IPS-20b (cell line): ENCODE measurements at regions not wholly inside any gene's neighbourhood (a gene's known extent, or its start where the extent isn't known, plus 50 kb on each side); places are given as distances from the start of the nearest gene placed in this dataset.

ENCODE experiments used
- H3K27ac ChIP-seq: one replicate; pipeline ENCODE4 v1.5.1; 2013; ENCODE audit warnings: low read length
- H3K27me3 ChIP-seq: 2 replicates; pipeline ENCODE4 v1.6.1; 2013; ENCODE audit warnings: mild to moderate bottlenecking, low read length, inconsistent platforms; ENCODE audit not compliant: insufficient read depth
- H3K36me3 ChIP-seq: 2 replicates; pipeline ENCODE4 v1.6.1; 2013; ENCODE audit warnings: low read depth, mild to moderate bottlenecking, inconsistent platforms, low read length, moderate library complexity; ENCODE audit not compliant: insufficient read depth
- H3K4me1 ChIP-seq: 2 replicates; pipeline ENCODE4 v1.6.1; 2013; ENCODE audit warnings: mild to moderate bottlenecking, control low read depth, inconsistent platforms, low read length, moderate library complexity; ENCODE audit not compliant: insufficient read depth
- H3K4me3 ChIP-seq: 2 replicates; pipeline ENCODE4 v1.5.1; 2013; ENCODE audit warnings: mild to moderate bottlenecking, low read length, inconsistent platforms
- H3K9ac ChIP-seq: 2 replicates; pipeline ENCODE4 v1.6.1; 2013; ENCODE audit warnings: low read depth, mild to moderate bottlenecking, inconsistent platforms, low read length, moderate library complexity
- H3K9me3 ChIP-seq: 2 replicates; pipeline ENCODE4 v1.6.1; 2013; ENCODE audit warnings: mild to moderate bottlenecking, low read depth, low read length, inconsistent platforms; ENCODE audit not compliant: insufficient read depth

DNA sequence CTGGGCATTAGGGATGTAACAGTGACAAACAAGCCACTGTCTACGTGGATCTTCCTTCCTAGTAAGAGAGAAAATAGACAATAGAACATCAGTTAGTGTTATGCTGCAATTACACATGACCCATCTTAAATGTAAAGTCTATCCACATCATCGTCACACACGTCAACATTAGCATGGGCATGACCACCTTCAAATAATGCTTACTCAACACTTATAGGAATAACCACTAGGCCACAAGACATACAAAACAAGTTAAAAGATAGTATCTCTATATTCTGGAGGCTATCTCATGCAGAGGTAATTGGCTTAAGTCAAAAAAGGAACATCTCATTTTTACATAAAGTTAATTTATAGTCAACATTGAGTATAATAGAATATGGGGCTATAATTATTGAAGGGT is 156.5 kb downstream of the MOXD1 start:
- H3K36me3 ChIP-seq = no peaks in the 10 kb centered on the region
- H3K4me1 ChIP-seq = no peaks in the 10 kb centered on the region
- H3K27me3 ChIP-seq = no peaks in the 10 kb centered on the region
- H3K27ac ChIP-seq = no peak overlapping the region
- H3K9me3 ChIP-seq = no peaks in the 10 kb centered on the region
- no peak overlapping the region for H3K4me3 ChIP-seq
- H3K9ac ChIP-seq = no peak overlapping the region

DNA sequence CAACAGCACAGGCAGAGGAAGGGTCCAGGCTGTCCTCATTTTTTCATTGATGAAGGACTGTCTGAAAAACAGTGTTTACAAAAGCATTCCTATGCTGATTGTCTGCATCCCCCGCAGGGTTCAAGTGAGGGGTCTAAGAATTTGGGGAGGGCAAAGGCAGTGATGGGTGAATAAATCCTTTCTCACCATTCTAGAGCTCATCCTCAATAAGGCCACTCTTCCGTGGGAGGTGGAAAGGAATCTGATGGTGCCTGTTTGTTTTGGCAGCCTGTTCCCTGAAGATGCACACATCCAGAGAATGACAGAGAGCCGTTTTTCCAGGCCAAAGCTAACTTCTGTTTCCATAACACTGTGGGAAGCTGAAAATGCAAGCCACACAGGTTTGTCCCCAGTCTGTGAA is 164.5 kb downstream of the MOXD1 start:
- H3K27ac ChIP-seq = no peak overlapping the region

DNA sequence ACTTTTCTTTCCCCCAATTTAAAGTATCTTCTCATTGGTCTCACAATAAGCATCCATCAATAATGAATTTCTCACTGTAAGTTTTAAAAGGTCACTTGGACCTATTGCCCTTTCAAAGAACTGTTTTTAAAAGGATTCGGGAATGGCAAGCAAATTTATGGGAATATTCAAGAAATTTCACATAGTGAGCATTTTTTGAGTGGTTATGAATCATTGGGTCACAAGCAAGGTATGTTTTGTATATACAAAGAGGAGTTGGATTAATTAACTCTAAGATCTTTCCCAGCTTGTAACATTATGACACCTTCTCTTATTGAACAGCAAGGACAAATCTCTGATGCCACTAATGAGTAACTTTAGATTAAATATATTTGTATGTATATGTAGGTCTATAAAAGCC is 165.0 kb downstream of the MOXD1 start:
- no peaks in the 10 kb centered on the region for H3K9me3 ChIP-seq
- H3K4me1 ChIP-seq = peaks cover 10% of the 10 kb centered on the region; the same call in 1 of the 2 replicates
- H3K9ac ChIP-seq = no peak overlapping the region
- no peaks in the 10 kb centered on the region for H3K36me3 ChIP-seq
- no peak overlapping the region for H3K4me3 ChIP-seq
- no peak overlapping the region for H3K27ac ChIP-seq
- H3K27me3 ChIP-seq = no peaks in the 10 kb centered on the region

More for the DNA sequence above, 164.5 kb downstream of the MOXD1 start:
- Histone ChIP-seq H3K36me3 (no peaks in the 10 kb centered on the region), H3K4me3 (no peak overlapping the region), H3K4me1 (peaks cover 10% of the 10 kb centered on the region; the same call in 1 of the 2 replicates), H3K27me3 (no peaks in the 10 kb centered on the region), H3K9ac (no peak overlapping the region), H3K9me3 (no peaks in the 10 kb centered on the region)

DNA sequence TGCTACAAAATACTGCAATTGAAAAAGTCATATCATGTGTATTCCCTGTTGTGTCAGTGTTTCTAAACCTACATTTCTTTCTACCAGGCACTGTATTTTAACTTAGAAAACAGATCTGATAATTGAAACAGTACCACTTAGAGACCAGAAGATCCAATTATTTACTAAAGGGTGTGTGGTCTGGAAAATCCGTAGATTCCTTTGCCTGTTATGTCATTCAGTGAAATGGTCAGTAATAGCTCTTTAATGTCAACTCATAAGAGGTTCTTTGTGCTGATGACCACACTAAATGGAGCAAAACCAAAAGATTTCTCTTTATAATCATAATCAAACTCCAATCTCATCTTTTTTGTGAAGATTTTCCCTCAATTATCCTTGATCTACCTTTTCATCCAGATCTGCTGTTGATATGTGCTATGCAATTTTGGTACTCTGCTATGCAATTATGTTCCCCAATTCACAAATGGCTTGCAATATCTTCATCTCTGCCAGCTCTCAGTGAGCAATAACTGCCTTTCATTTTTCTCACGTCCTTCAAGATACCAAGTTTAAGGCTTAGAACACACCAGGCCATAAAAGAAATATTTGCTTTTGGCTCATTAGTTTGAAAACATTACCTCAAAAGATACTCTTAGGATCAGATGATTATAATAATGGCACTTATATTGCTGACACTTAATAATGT is 165.5 kb downstream of the MOXD1 start:
- H3K27ac ChIP-seq = no peak overlapping the region

DNA sequence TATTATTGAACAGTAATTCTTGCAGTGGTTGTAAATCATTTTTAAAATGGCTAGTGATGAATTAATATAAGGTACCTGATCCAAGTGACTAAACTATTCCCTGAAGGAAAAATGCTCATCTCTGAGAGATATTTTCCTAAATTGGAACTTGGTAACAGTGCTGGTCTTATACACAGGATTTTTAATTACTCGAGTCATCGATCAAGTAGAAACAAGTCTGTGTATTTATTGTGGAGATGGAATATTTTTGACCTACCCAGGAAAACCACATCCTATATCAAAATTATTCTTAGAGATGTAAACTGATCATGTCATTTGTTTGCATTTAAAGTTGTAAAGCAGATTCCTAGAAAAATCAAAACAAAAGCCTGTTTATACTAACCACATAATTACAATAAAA is 166.9 kb downstream of the MOXD1 start:
- H3K9me3 ChIP-seq = no peaks in the 10 kb centered on the region
- H3K4me1 ChIP-seq = peaks cover 10% of the 10 kb centered on the region; the same call in 1 of the 2 replicates
- no peak overlapping the region for H3K27ac ChIP-seq
- H3K4me3 ChIP-seq = no peak overlapping the region
- no peaks in the 10 kb centered on the region for H3K36me3 ChIP-seq
- H3K27me3 ChIP-seq = no peaks in the 10 kb centered on the region
- no peak overlapping the region for H3K9ac ChIP-seq

More for the DNA sequence above, 165.5 kb downstream of the MOXD1 start:
- Histone ChIP-seq H3K27me3 (no peaks in the 10 kb centered on the region), H3K9ac (no peak overlapping the region), H3K4me1 (peaks cover 10% of the 10 kb centered on the region; the same call in 1 of the 2 replicates), H3K9me3 (no peaks in the 10 kb centered on the region), H3K4me3 (no peak overlapping the region), H3K36me3 (no peaks in the 10 kb centered on the region)

DNA sequence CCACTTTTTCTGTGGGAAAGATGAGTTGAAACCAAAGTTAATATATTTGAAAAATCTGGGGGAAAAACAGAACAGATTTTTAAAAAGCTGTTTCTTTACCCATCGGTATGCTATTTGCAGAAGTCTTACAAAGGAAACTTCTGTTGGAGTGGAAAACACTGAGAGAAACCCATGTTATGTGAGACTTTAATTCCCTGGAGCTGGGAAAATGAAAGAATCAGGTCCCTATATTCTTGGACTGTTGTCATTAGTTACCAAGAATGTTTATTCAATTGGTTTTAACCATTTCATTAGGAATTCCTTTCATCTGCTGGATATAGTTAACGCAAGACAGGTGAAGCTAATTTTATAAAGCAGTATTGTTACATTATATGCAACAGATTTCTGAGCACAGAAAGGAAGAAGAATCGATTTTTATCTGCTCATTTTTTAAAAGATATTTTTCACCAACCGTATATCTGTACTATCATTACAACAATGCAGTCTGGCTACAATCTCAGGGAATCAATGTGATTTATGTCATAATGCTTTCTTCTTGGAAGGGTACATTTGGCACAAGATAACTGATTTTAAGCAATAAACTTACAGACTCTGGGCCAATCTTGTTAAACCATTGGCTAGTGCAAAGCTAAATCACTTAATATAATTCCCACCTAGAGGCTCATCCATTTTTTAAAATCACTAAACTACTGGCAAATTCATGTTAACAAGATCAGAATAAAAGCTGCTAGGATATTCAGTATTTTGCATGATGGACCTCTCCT is 170.0 kb downstream of the MOXD1 start:
- Histone ChIP-seq H3K27me3 (no peaks in the 10 kb centered on the region), H3K36me3 (no peaks in the 10 kb centered on the region), H3K27ac (no peak overlapping the region), H3K4me3 (no peak overlapping the region), H3K9me3 (peaks cover 3% of the 10 kb centered on the region; the same call in 1 of the 2 replicates), H3K4me1 (peaks cover 3% of the 10 kb centered on the region; the same call in 1 of the 2 replicates), H3K9ac (no peak overlapping the region)

DNA sequence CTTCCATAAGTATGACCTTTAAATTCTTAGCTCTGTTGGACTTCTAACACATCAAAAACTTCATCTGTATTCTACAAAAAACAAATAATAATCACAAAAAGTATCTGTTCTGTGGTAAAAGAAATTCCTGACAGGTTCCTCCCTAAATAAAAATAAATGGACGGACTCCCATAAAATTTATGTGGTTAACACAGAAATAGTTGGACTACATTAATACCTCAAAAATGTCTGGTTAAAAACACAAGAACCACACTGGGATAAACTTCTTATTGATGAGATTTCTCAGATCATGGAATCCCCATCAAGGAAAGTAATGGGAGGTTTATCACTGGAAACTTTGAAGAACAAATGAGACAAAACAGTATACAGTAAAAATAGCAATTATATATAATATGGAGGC is 172.4 kb downstream of the MOXD1 start:
- H3K9me3 ChIP-seq = peaks cover 11% of the 10 kb centered on the region
- H3K9ac ChIP-seq = no peak overlapping the region
- no peaks in the 10 kb centered on the region for H3K27me3 ChIP-seq
- H3K27ac ChIP-seq = no peak overlapping the region
- no peaks in the 10 kb centered on the region for H3K4me1 ChIP-seq
- no peaks in the 10 kb centered on the region for H3K36me3 ChIP-seq
- no peak overlapping the region for H3K4me3 ChIP-seq

DNA sequence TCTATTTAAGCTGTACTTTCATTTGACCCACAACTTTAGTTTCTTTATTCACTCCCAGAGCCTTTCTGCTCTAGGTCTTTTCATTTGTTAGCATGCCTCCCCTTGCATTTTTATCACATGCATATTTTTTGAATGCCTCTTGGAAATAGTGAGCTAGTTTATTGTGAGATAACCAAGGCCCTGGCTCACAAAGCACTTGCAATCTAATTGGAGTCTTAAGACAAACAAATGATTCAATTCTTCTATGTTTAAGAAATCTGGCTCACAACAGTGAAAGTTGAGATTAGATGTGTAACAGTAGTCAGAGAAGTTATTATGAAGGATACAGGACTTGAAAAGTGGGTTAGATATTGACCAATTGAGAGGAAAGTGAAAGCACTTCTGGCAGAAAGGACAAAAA is 173.4 kb downstream of the MOXD1 start:
- Histone ChIP-seq H3K27ac (no peak overlapping the region), H3K9me3 (peaks cover 11% of the 10 kb centered on the region), H3K9ac (no peak overlapping the region), H3K4me1 (no peaks in the 10 kb centered on the region), H3K36me3 (no peaks in the 10 kb centered on the region), H3K4me3 (no peak overlapping the region), H3K27me3 (no peaks in the 10 kb centered on the region)

DNA sequence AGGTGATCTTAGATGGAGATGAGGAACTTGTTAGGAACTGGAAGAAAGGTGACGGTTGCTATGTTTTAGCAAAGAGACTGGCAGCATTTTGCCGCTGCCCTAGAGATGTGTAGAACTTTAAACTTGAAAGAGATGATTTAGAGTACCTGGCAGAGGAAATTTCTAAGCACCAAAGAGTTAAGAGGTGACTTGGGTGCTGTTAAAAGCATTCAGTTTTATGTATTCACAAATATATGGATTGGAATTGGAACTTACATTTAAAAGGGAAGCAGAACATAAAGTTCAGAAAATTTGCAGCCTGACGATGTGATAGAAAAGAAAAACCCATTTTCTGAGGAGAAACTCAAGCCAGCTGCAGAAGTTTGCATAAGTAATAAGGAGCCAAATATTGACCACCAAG is 176.3 kb downstream of the MOXD1 start:
- no peak overlapping the region for H3K27ac ChIP-seq
- H3K4me3 ChIP-seq = no peak overlapping the region
- H3K9ac ChIP-seq = no peak overlapping the region
- no peaks in the 10 kb centered on the region for H3K4me1 ChIP-seq
- no peaks in the 10 kb centered on the region for H3K27me3 ChIP-seq
- H3K9me3 ChIP-seq = peaks cover 11% of the 10 kb centered on the region
- no peaks in the 10 kb centered on the region for H3K36me3 ChIP-seq

DNA sequence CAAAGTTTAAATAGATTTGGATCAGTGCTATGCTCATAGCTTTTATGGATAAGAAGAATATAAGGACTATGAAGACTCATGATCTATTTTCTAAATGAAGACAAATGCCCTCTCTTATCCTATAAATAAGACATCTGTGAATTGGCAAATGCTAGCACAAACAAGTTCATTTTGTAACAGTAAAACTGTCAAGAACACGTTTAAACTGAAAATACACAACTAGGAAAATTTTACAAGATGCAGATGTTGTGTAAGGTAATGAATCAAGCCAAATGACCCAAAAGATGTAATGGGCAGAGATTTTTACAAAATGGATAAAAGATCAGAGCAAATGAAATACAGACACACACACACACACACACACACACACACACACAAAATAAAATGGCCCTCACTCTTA is 180.5 kb downstream of the MOXD1 start:
- Histone ChIP-seq H3K27ac (no peak overlapping the region), H3K36me3 (no peaks in the 10 kb centered on the region), H3K4me3 (no peak overlapping the region), H3K9ac (no peak overlapping the region), H3K4me1 (no peaks in the 10 kb centered on the region), H3K9me3 (peaks cover 3% of the 10 kb centered on the region; the same call in 1 of the 2 replicates), H3K27me3 (no peaks in the 10 kb centered on the region)

DNA sequence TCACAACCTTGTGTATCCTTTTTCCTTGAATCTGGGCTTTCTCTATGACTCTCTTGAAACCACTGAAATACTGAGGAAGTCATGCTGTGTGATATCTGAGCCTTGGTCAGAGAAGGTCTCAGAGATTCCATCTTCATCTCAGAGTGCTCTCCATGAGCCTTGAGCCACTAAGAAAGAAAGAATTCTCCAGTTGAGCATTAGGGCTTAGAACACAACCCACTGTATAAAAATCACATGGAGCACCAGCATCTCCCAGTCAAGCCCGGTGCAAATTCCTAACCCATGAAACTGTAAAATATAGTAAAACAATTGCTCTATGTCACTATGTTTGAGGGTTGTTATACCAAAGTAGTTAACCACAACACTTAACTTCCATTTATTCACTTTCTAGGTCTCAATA is 181.4 kb downstream of the MOXD1 start:
- Histone ChIP-seq H3K27ac (no peak overlapping the region), H3K9ac (no peak overlapping the region)

More for the DNA sequence above, 181.4 kb downstream of the MOXD1 start:
- H3K4me1 ChIP-seq = no peaks in the 10 kb centered on the region
- H3K27me3 ChIP-seq = no peaks in the 10 kb centered on the region
- H3K9me3 ChIP-seq = peaks cover under 1% of the 10 kb centered on the region; the same call in 1 of the 2 replicates
- H3K4me3 ChIP-seq = no peak overlapping the region
- no peaks in the 10 kb centered on the region for H3K36me3 ChIP-seq
